H9 (cell line): ENCODE measurements at regions not wholly inside any gene's neighbourhood (a gene's known extent, or its start where the extent isn't known, plus 50 kb on each side); places are given as distances from the start of the nearest gene placed in this dataset.

Experiments
- DNase-seq: peaks from one replicate; pipeline ENCODE4 v3.0.0-alpha.2; 2017
- H2AFZ ChIP-seq: one replicate; pipeline ENCODE4 v1.6.1; 2013; ENCODE audit warnings: mild to moderate bottlenecking, low read length, control low read depth, moderate library complexity
- H2AK5ac ChIP-seq: 2 replicates; pipeline ENCODE4 v1.6.1; 2013; ENCODE audit warnings: low read length, control low read depth, mixed read lengths; ENCODE audit not compliant: insufficient read length
- H2BK120ac ChIP-seq: one replicate; pipeline ENCODE4 v1.6.1; 2013; ENCODE audit warnings: low read depth, mild to moderate bottlenecking, low read length, control low read depth, inconsistent platforms; ENCODE audit not compliant: poor library complexity, severe bottlenecking
- H2BK12ac ChIP-seq: 2 replicates; pipeline ENCODE4 v1.6.1; 2013; ENCODE audit warnings: low read length, control low read depth, mixed read lengths, low read depth; ENCODE audit not compliant: insufficient read length
- H2BK15ac ChIP-seq: 2 replicates; pipeline ENCODE4 v1.6.1; 2013; ENCODE audit warnings: low read depth, low read length, control low read depth
- H2BK20ac ChIP-seq: one replicate; pipeline ENCODE4 v1.6.1; 2013; ENCODE audit warnings: low read depth, mild to moderate bottlenecking, low read length, control low read depth, inconsistent platforms; ENCODE audit not compliant: poor library complexity, severe bottlenecking
- H2BK5ac ChIP-seq: 2 replicates; pipeline ENCODE4 v1.6.1; 2013; ENCODE audit warnings: low read length, control low read depth, mixed read lengths; ENCODE audit not compliant: insufficient read length
- H3K14ac ChIP-seq: 2 replicates; pipeline ENCODE4 v1.6.1; 2013; ENCODE audit warnings: low read length, control low read depth; ENCODE audit not compliant: insufficient read depth
- H3K18ac ChIP-seq: 2 replicates; pipeline ENCODE4 v1.6.1; 2013; ENCODE audit warnings: low read depth, mild to moderate bottlenecking, mixed read lengths, low read length, control low read depth; ENCODE audit not compliant: insufficient read length
- H3K23ac ChIP-seq: 2 replicates; pipeline ENCODE4 v1.6.1; 2013; ENCODE audit warnings: low read length, control low read depth, mixed read lengths, low read depth; ENCODE audit not compliant: insufficient read length
- H3K23me2 ChIP-seq: 2 replicates; pipeline ENCODE4 v1.6.1; 2013; ENCODE audit warnings: low read depth, mild to moderate bottlenecking, mixed read lengths, low read length, control low read depth; ENCODE audit not compliant: insufficient read length, poor library complexity, severe bottlenecking
- H3K27ac ChIP-seq: 2 replicates; pipeline ENCODE4 v1.5.1; 2013; ENCODE audit warnings: low read length, control low read depth, mixed read lengths, low read depth; ENCODE audit not compliant: insufficient read length
- H3K27me3 ChIP-seq: 2 replicates; pipeline ENCODE4 v1.6.1; 2013; ENCODE audit warnings: low read length, control low read depth, inconsistent platforms; ENCODE audit not compliant: insufficient read depth
- H3K4ac ChIP-seq: 2 replicates; pipeline ENCODE4 v1.6.1; 2013; ENCODE audit warnings: low read depth, mild to moderate bottlenecking, control low read depth, inconsistent platforms, low read length, moderate library complexity
- H3K4me1 ChIP-seq: 2 replicates; pipeline ENCODE4 v1.6.1; 2013; ENCODE audit warnings: low read length, control low read depth, inconsistent platforms; ENCODE audit not compliant: insufficient read depth
- H3K4me2 ChIP-seq: 2 replicates; pipeline ENCODE4 v1.6.1; 2013; ENCODE audit warnings: low read length, control low read depth, mixed read lengths; ENCODE audit not compliant: insufficient read length, insufficient read depth
- H3K56ac ChIP-seq: 2 replicates; pipeline ENCODE4 v1.6.1; 2013; ENCODE audit warnings: low read depth, mild to moderate bottlenecking, mixed read lengths, low read length, control low read depth; ENCODE audit not compliant: insufficient read length
- H3K79me1 ChIP-seq: 2 replicates; pipeline ENCODE4 v1.6.1; 2013; ENCODE audit warnings: low read depth, mild to moderate bottlenecking, moderate library complexity, low read length, control low read depth, inconsistent platforms; ENCODE audit not compliant: insufficient read depth, poor library complexity, severe bottlenecking
- H3K79me2 ChIP-seq: 2 replicates; pipeline ENCODE4 v1.6.1; 2013; ENCODE audit warnings: low read length, control low read depth, inconsistent platforms; ENCODE audit not compliant: insufficient read depth
- H3K9ac ChIP-seq: 2 replicates; pipeline ENCODE4 v1.6.1; 2013; ENCODE audit warnings: low read length, control low read depth, mixed read lengths; ENCODE audit not compliant: insufficient read length; ENCODE audit errors: extremely low read depth
- H3K9me3 ChIP-seq: one replicate; pipeline ENCODE4 v1.6.1; 2013; ENCODE audit warnings: low read depth, low read length, inconsistent platforms; ENCODE audit not compliant: control insufficient read depth
- H3T11ph ChIP-seq: one replicate; pipeline ENCODE4 v1.6.1; 2013; ENCODE audit warnings: mild to moderate bottlenecking, low read length, control low read depth, inconsistent platforms
- H4K20me1 ChIP-seq: one replicate; pipeline ENCODE4 v1.6.1; 2013; ENCODE audit not compliant: control insufficient read depth, insufficient read length, insufficient read depth
- H4K5ac ChIP-seq: 2 replicates; pipeline ENCODE4 v1.6.1; 2013; ENCODE audit warnings: low read depth, mild to moderate bottlenecking, mixed read lengths, low read length, control low read depth; ENCODE audit not compliant: insufficient read length
- H4K8ac ChIP-seq: replicated peaks from 2 replicates; pipeline ENCODE4 v1.6.1; 2013; ENCODE audit warnings: low read length, control low read depth, mixed read lengths, low read depth; ENCODE audit not compliant: insufficient read length
- H4K91ac ChIP-seq: 2 replicates; pipeline ENCODE4 v1.6.1; 2013; ENCODE audit warnings: low read depth, mild to moderate bottlenecking, moderate library complexity, mixed read lengths, low read length, control low read depth; ENCODE audit not compliant: insufficient read length
- H3K27ac Mint-ChIP-seq, 3 experiments: 2 replicates in 2 of 3; 3 replicates in 1 of 3; pipeline ENCODE4 v1.8.0; 2020 to 2021; ENCODE audit warnings: mixed read lengths in 3 of 3, mild to moderate bottlenecking in 1 of 3, moderate library complexity in 1 of 3
- H3K27me3 Mint-ChIP-seq: 2 replicates; pipeline ENCODE4 v1.8.0; 2021; ENCODE audit warnings: low read depth, mild to moderate bottlenecking, moderate library complexity, mixed read lengths
- H3K36me3 Mint-ChIP-seq, 3 experiments: 2 replicates in 2 of 3; 3 replicates in 1 of 3; pipeline ENCODE4 v1.8.0; 2020 to 2021; ENCODE audit warnings: low read depth in 3 of 3, mixed read lengths in 3 of 3; ENCODE audit not compliant: insufficient read depth in 1 of 3
- H3K4me1 Mint-ChIP-seq, 2 experiments: 2 replicates each; pipeline ENCODE4 v1.8.0; 2020; ENCODE audit warnings: mixed read lengths in 2 of 2
- H3K4me3 Mint-ChIP-seq, 2 experiments: 2 replicates in 1 of 2; 3 replicates in 1 of 2; pipeline ENCODE4 v1.8.0; 2020 to 2021; ENCODE audit warnings: mild to moderate bottlenecking in 2 of 2, mixed read lengths in 2 of 2, moderate library complexity in 1 of 2
- H3K9me3 Mint-ChIP-seq, 2 experiments: 2 replicates in 1 of 2; 3 replicates in 1 of 2; pipeline ENCODE4 v1.8.0; 2020; ENCODE audit warnings: mild to moderate bottlenecking in 2 of 2, mixed read lengths in 2 of 2, moderate library complexity in 1 of 2
- CTCF ChIP-seq: fragments of 200-600 bp; sonication (generic); conservative IDR thresholded peaks from 3 replicates; pipeline ENCODE4 v1.8.0; 2021; ENCODE audit warnings: antibody characterized with exemption, mild to moderate bottlenecking
- WGBS: extraction: QIAGEN DNeasy Blood & Tissue Kit; methylation state at CpG from one replicate; pipeline ENCODE4 v1.1.7; 2013; ENCODE audit warnings: missing lambda C conversion rate, low lambda C conversion rate, mixed read lengths; ENCODE audit not compliant: insufficient read length; ENCODE audit errors: extremely low coverage; 5-methylcytosine and 5-hydroxymethylcytosine counted together

DNA sequence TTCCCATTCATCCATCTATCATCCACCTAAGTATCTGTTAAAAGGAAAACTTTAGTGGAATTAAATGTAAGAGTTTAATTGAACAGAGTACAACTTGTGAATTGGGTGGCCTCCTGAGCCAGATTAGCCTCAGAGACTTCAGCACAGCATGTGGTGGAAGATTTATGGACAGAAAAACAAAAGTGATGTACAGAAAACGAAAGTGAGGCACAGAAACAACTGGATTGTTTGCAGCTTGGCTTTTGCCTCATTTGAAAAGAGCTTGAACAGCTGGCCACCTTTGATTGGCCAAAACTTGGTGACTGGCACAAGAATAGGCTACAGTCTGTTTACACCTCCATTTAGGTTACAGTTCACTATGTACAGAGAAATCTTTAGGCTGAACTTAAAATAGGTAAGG, 1463.4 kb upstream of the CELF2 start:
- no peak overlapping the region for H3K27ac ChIP-seq
- no peaks in the 10 kb centered on the region for H3K27me3 Mint-ChIP-seq
- no peak overlapping the region for H3K4me2 ChIP-seq
- H3K18ac ChIP-seq = no peak overlapping the region
- no peaks in the 10 kb centered on the region for H3K4me1 ChIP-seq
- H3K4ac ChIP-seq = no peak overlapping the region
- no peak overlapping the region for H3K9ac ChIP-seq
- no CpG with 5 or more reads among the region's 1 CpG for WGBS
- H4K5ac ChIP-seq = no peak overlapping the region
- no peak overlapping the region for H2BK120ac ChIP-seq
- TF ChIP-seq CTCF = no peak
- H4K91ac ChIP-seq = no peak overlapping the region
- H3K4me1 Mint-ChIP-seq = no peaks in the 10 kb centered on the region; a peak in 1 of 4 replicates
- H3K23me2 ChIP-seq = no peaks in the 10 kb centered on the region
- DNase-seq = no peak
- H3K23ac ChIP-seq = no peak overlapping the region
- peak overlapping the region; percentile 20 for H2BK12ac ChIP-seq
- no peak overlapping the region for H3K56ac ChIP-seq
- no peak overlapping the region for H3K14ac ChIP-seq
- no peak overlapping the region for H2BK20ac ChIP-seq
- no peaks in the 10 kb centered on the region for H3K79me1 ChIP-seq
- no peak overlapping the region for H3T11ph ChIP-seq
- H3K4me3 Mint-ChIP-seq = no peak overlapping the region
- peaks cover 6 to 19% (median 8%) of the 10 kb centered on the region in 3 experiments for H3K36me3 Mint-ChIP-seq
- H4K20me1 ChIP-seq = no peaks in the 10 kb centered on the region
- no peak overlapping the region for H2BK5ac ChIP-seq
- no peak overlapping the region for H4K8ac ChIP-seq
- no peaks in the 10 kb centered on the region for H3K79me2 ChIP-seq
- no peaks in the 10 kb centered on the region for H3K9me3 ChIP-seq
- no peak overlapping the region for H3K27ac Mint-ChIP-seq
- H3K9me3 Mint-ChIP-seq = peaks cover 14% of the 10 kb centered on the region in 2 experiments
- H2AK5ac ChIP-seq = no peak overlapping the region
- H2AFZ ChIP-seq = no peak overlapping the region
- H2BK15ac ChIP-seq = no peak overlapping the region
- no peaks in the 10 kb centered on the region for H3K27me3 ChIP-seq
